Endothelial cell of umbilical vein (primary cell): ENCODE measurements at regions not wholly inside any gene's neighbourhood (a gene's known extent, or its start where the extent isn't known, plus 50 kb on each side); places are given as distances from the start of the nearest gene placed in this dataset.

ENCODE experiments used
- BruUV-seq: library from RNA; stranded (reverse); fragments of 400-500 nt; replicated peaks from 2 replicates; lab custom pipeline; 2021; lab: Mats Ljungman, UMichigan
- CTCF ChIA-PET: fragments of 300-600, 350-600 bp; sonication (Branson Sonifier 250); formaldehyde crosslinking; loops from one replicate; lab custom pipeline; 2021; ENCODE audit warnings: antibody characterized with exemption, inconsistent platforms; lab: Charles Lee
- POLR2A ChIA-PET: fragments of 300-600, 350-600 bp; sonication (Branson Sonifier 250); formaldehyde crosslinking; loops from one replicate; lab custom pipeline; 2021; ENCODE audit warnings: antibody characterized with exemption, inconsistent platforms; lab: Charles Lee
- DNase-seq: peaks from one replicate; pipeline ENCODE4 v3.0.0-alpha.2; 2011; ENCODE audit warnings: low read depth, low spot score
- FAIRE-seq: peaks from 2 replicates; lab custom pipeline; 2011; peaks lifted over from hg19 to GRCh38; lab: Jason Lieb, UNC
- H2AFZ ChIP-seq: 2 replicates; pipeline ENCODE4 v1.6.0; 2012; ENCODE audit warnings: low read depth, low read length, control low read depth, inconsistent platforms
- H3K27ac ChIP-seq: 2 replicates; pipeline ENCODE4 v1.5.1; 2011; ENCODE audit warnings: low read depth, mild to moderate bottlenecking, control low read depth, low read length, moderate library complexity; ENCODE audit not compliant: insufficient read depth
- H3K27me3 ChIP-seq, 2 experiments: 2 replicates each; pipeline versions ENCODE4 v1.6.0 to v1.6.1; 2011; ENCODE audit warnings: low read length in 2 of 2, mixed read lengths in 1 of 2; ENCODE audit not compliant: control insufficient read depth in 2 of 2, insufficient read depth in 2 of 2
- H3K36me3 ChIP-seq, 2 experiments: 2 replicates in 1 of 2; 3 replicates in 1 of 2; pipeline ENCODE4 v1.5.1; 2011; ENCODE audit warnings: low read length in 2 of 2, mild to moderate bottlenecking in 1 of 2, moderate library complexity in 1 of 2; ENCODE audit not compliant: control insufficient read depth in 2 of 2, insufficient read depth in 2 of 2; ENCODE audit errors: extremely low read depth in 1 of 2
- H3K4me1 ChIP-seq: 3 replicates; pipeline ENCODE4 v1.5.1; 2011; ENCODE audit warnings: mild to moderate bottlenecking, low read length; ENCODE audit not compliant: control insufficient read depth, insufficient read depth; ENCODE audit errors: extremely low read depth
- H3K4me2 ChIP-seq: 2 replicates; pipeline ENCODE4 v1.6.1; 2011; ENCODE audit warnings: low read length, control low read depth, mixed read lengths; ENCODE audit not compliant: insufficient read depth
- H3K4me3 ChIP-seq, 3 experiments: fragments of 200-600 bp in 1 of 3; sonication (generic), shearing (Covaris generic) in 1 of 3; replicated peaks in 1 of 3; 2 replicates each; pipeline ENCODE4 v1.5.1; 2011 to 2016; ENCODE audit warnings: control low read depth in 3 of 3, low read length in 3 of 3, mild to moderate bottlenecking in 2 of 3, inconsistent platforms in 1 of 3, low read depth in 1 of 3, moderate library complexity in 1 of 3; ENCODE audit not compliant: insufficient read depth in 1 of 3
- H3K79me2 ChIP-seq: 2 replicates; pipeline ENCODE4 v1.6.0; 2012; ENCODE audit warnings: low read length, inconsistent platforms; ENCODE audit not compliant: control insufficient read depth, insufficient read depth
- H3K9ac ChIP-seq: replicated peaks from 2 replicates; pipeline ENCODE3; 2011; ENCODE audit warnings: low read length, control low read depth; ENCODE audit not compliant: insufficient read depth; ENCODE audit errors: extremely low read depth
- H3K9me1 ChIP-seq: replicated peaks from 3 replicates; pipeline ENCODE4 v1.6.0; 2011; ENCODE audit warnings: mild to moderate bottlenecking, low read length; ENCODE audit not compliant: control insufficient read depth, insufficient read depth; ENCODE audit errors: extremely low read depth
- H3K9me3 ChIP-seq: replicated peaks from 2 replicates; pipeline ENCODE4 v1.5.1; 2012; ENCODE audit warnings: low read length, inconsistent platforms; ENCODE audit not compliant: control insufficient read depth, insufficient read depth
- H4K20me1 ChIP-seq: replicated peaks from 2 replicates; pipeline ENCODE3; 2011; ENCODE audit warnings: mild to moderate bottlenecking, low read length; ENCODE audit not compliant: control insufficient read depth, insufficient read depth; ENCODE audit errors: extremely low read depth
- CTCF ChIP-seq, 2 donors: IDR thresholded peaks; 1 replicate in 1 of 2; 2 replicates in 1 of 2; pipeline ENCODE4 v1.5.1; 2011; ENCODE audit warnings: low read length in 2 of 2, mild to moderate bottlenecking in 2 of 2, moderate library complexity in 2 of 2, control low read depth in 1 of 2, inconsistent platforms in 1 of 2, low read depth in 1 of 2; ENCODE audit not compliant: insufficient read depth in 1 of 2; ENCODE audit errors: extremely low read depth in 1 of 2
- EZH2 ChIP-seq: IDR thresholded peaks from 2 replicates; pipeline ENCODE4 v1.6.1; 2012; ENCODE audit warnings: borderline replicate concordance, low read depth, mild to moderate bottlenecking, moderate library complexity, low read length, inconsistent platforms; ENCODE audit not compliant: severe bottlenecking
- FOS ChIP-seq: IDR thresholded peaks from 2 replicates; pipeline ENCODE4 v1.6.1; 2011; ENCODE audit warnings: mild to moderate bottlenecking, low read length, moderate library complexity, borderline replicate concordance; ENCODE audit not compliant: insufficient read depth
- GATA2 ChIP-seq: IDR thresholded peaks from 2 replicates; pipeline ENCODE4 v1.7.0; 2011; ENCODE audit warnings: low read depth, mild to moderate bottlenecking, moderate library complexity, mixed read lengths, low read length; ENCODE audit not compliant: insufficient read length, insufficient read depth
- JUN ChIP-seq: IDR thresholded peaks from 2 replicates; pipeline ENCODE4 v1.6.1; 2011; ENCODE audit warnings: borderline replicate concordance, low read depth; ENCODE audit not compliant: insufficient read length, insufficient read depth
- MYC ChIP-seq: IDR thresholded peaks from one replicate; pipeline ENCODE4 v1.6.1; 2011; ENCODE audit warnings: mild to moderate bottlenecking, low read depth, low read length
- POLR2A ChIP-seq: IDR thresholded peaks from 2 replicates; pipeline ENCODE4 v1.6.1; 2012; ENCODE audit warnings: low read depth, mild to moderate bottlenecking, control low read depth, low read length
- POLR2AphosphoS5 ChIP-seq: IDR thresholded peaks from 2 replicates; pipeline ENCODE4 v1.6.1; 2012; ENCODE audit warnings: low read depth, mild to moderate bottlenecking, control low read depth, low read length, moderate library complexity; ENCODE audit not compliant: insufficient read depth
- dilution Hi-C: fragments of 300-500 bp; cut with MboI; formaldehyde crosslinking; loops from one replicate; pipeline ENCODE4 v1.15.0; 2019; ENCODE audit warnings: low sequenced_read_pairs; ENCODE audit not compliant: extremely low pct_ligation_motif_present
- intact Hi-C: fragments of 100-400 bp; cut with micrococcal nuclease; formaldehyde crosslinking; loops from one replicate; pipeline ENCODE4 v1.10.0; 2022
- TF ChIP-seq, protein P1 (sequence below): IDR thresholded peaks from 2 replicates; pipeline ENCODE4 v1.6.1; 2011; ENCODE audit not compliant: insufficient read depth, insufficient read length

- Histone ChIP-seq H3K9ac (peak overlapping the region; percentile 54), H3K4me2 (peak overlapping the region; percentile 32), H3K4me3 (no peak overlapping the region), H3K4me1 (peaks cover 17% of the 10 kb centered on the region), H3K9me3 (no peaks in the 10 kb centered on the region), H3K36me3 (no peaks in the 10 kb centered on the region), H3K27ac (peak overlapping the region; percentile 94), H2AFZ (peak overlapping the region; percentile 68), H3K27me3 (no peaks in the 10 kb centered on the region), H3K9me1 (no peaks in the 10 kb centered on the region), H3K79me2 (no peaks in the 10 kb centered on the region), H4K20me1 (no peaks in the 10 kb centered on the region)
- FAIRE-seq (no peak), DNase-seq (no peak)
- CTCF ChIA-PET, result interaction anchor here (1.0 to 2.6 kb wide), 3 partner anchors 11 to 115 kb away, joined by 3 to 8 read pairs (median 5); no protein-coding TSS in a partner anchor
- intact Hi-C loops (no loop called here), dilution Hi-C loops (no loop called here)
- TF ChIP-seq JUN (no peak), EZH2 (no peak), POLR2AphosphoS5 (no peak), CTCF (IDR thresholded peaks at IDR 0.05; ENCODE audit: extremely low read depth in 1 of 2, insufficient read depth in 1 of 2, low read depth in 1 of 2, low read length in 2 of 2) (no peak), FOS (no peak), POLR2A (no peak), MYC (no peak), GATA2 (no peak)
- TF ChIP-seq, protein P1, sequence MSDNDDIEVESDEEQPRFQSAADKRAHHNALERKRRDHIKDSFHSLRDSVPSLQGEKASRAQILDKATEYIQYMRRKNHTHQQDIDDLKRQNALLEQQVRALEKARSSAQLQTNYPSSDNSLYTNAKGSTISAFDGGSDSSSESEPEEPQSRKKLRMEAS, result no peak
- TSS peak; percentile 99 for BruUV-seq
- POLR2A ChIA-PET, result no interaction called here
Measured at GRCh38 chr6:80639181-80639629, 532.7 kb downstream of the BCKDHB start.
